ENCODE measurements at regions not wholly inside any gene's neighbourhood (a gene's known extent, or its start where the extent isn't known, plus 50 kb on each side); places are given as distances from the start of the nearest gene placed in this dataset.

- TF ChIP-seq EZH2phosphoT487 (IDR thresholded peaks at IDR 0.05) (no peak), CTCF (IDR thresholded peaks at IDR 0.05) (peak; percentile 75), EZH2 (IDR thresholded peaks at IDR 0.05) (no peak)
Measured at GRCh38 chr5:86679529-86679928, 61.8 kb downstream of the COX7C start.
